ENCODE measurements at regions not wholly inside any gene's neighbourhood (a gene's known extent, or its start where the extent isn't known, plus 50 kb on each side); places are given as distances from the start of the nearest gene placed in this dataset.

- TF ChIP-seq CTCF (IDR thresholded peaks at IDR 0.05; ENCODE audit: extremely low read depth in 1 of 2, insufficient read depth in 1 of 2, low read depth in 1 of 2, low read length in 2 of 2) (no peak), MYC (IDR thresholded peaks at IDR 0.05; ENCODE audit: low read depth, low read length) (no peak)
Observed at GRCh38 chr3:33993631-33994030, 195.2 kb downstream of the PDCD6IP start.

Data from endothelial cell of umbilical vein (primary cell).